Activated naive CD4-positive, alpha-beta T cell treated with anti-CD3 and anti-CD28 coated beads, Interleukin-2, amount 50 U/mL, for 24 hours (primary cell): ENCODE measurements at regions not wholly inside any gene's neighbourhood (a gene's known extent, or its start where the extent isn't known, plus 50 kb on each side); places are given as distances from the start of the nearest gene placed in this dataset.

Experiments used
- H3K27ac Mint-ChIP-seq: one replicate; pipeline ENCODE4 v1.8.0; 2021; ENCODE audit warnings: mild to moderate bottlenecking, mixed read lengths
- H3K27me3 Mint-ChIP-seq: one replicate; pipeline ENCODE4 v1.8.0; 2021; ENCODE audit warnings: mixed read lengths
- H3K36me3 Mint-ChIP-seq: one replicate; pipeline ENCODE4 v1.8.0; 2021; ENCODE audit warnings: mixed read lengths
- H3K4me1 Mint-ChIP-seq: one replicate; pipeline ENCODE4 v1.8.0; 2021; ENCODE audit warnings: mixed read lengths
- H3K4me3 Mint-ChIP-seq: one replicate; pipeline ENCODE4 v1.8.0; 2021; ENCODE audit warnings: mild to moderate bottlenecking, mixed read lengths
- H3K9me3 Mint-ChIP-seq: one replicate; pipeline ENCODE4 v1.8.0; 2021; ENCODE audit warnings: mixed read lengths

DNA sequence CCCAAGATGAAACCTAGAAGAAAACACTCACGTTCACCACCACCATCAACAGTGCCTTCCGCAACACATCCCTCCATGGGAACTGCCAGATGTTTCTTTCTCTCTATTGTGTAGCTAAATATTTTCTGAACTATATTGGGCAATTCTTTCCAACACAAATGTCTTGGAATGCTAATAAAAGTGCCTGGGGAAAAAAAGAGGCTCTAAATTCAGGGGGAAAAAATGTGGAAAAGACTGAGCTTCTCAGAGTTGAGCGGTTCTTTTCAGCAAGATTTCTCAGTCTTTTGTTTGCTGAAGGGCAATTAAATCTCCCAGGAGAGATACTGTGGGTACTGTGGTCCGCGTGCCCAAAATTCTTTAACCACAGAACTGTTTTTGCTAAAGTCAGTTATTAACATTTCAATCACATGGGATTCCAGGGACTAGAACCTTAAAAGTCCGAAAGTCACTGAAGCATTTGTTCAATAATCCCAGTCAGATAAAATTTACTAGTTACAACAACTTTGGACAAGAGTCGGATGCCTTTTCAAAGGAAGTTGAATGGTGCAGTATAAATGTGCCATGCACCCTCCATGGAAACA is 51.9 kb upstream of the DHRSX start:
- H3K27me3 Mint-ChIP-seq: peaks cover 16% of the 10 kb centered on the region
- no peaks in the 10 kb centered on the region for H3K4me1 Mint-ChIP-seq
- no peaks in the 10 kb centered on the region for H3K9me3 Mint-ChIP-seq
- H3K36me3 Mint-ChIP-seq: no peaks in the 10 kb centered on the region
- no peak overlapping the region for H3K4me3 Mint-ChIP-seq
- no peak overlapping the region for H3K27ac Mint-ChIP-seq

DNA sequence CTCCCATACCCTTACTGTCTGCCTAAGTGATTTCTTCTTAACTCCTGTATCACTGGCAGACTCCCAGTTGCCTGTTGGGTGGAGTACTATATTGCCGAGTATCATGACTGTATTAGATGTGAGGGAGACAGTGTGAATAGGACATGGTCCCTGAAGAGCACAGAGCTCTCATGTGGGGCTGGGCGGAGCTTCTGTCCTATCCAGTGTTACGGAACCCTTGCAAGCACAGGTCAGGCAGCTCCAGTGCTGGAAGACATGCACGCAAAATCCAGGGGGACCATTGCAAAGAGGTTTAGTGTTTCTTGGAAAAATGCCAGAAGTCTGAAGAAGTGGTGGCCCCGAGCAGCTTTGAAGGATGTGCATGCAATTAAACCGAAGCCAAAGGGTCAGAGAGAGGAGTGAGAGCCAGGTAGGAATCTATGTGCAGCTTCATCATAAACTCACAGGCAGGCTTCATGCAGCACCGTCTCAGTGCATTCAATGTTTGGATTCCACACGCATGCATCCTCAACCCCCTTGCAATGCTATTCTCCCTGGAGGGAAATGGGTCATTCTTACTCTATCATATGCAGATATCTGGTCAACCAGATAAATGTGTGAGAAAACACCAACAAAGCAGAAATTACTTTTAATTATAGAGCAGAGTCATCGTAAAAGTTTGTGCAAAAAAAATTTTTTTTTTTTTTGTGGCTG is 49.7 kb upstream of the DHRSX start:
- Mint-ChIP-seq H3K27ac (no peak overlapping the region), H3K4me3 (no peak overlapping the region), H3K27me3 (peaks cover 6% of the 10 kb centered on the region), H3K9me3 (peaks cover 7% of the 10 kb centered on the region), H3K36me3 (peaks cover 1% of the 10 kb centered on the region), H3K4me1 (no peaks in the 10 kb centered on the region)
